NB4 (cell line): ENCODE measurements at regions not wholly inside any gene's neighbourhood (a gene's known extent, or its start where the extent isn't known, plus 50 kb on each side); places are given as distances from the start of the nearest gene placed in this dataset.

Experiments used
- DNase-seq: peaks from one replicate; pipeline ENCODE4 v3.0.0; 2010; ENCODE audit warnings: low read depth
- H3K4me3 ChIP-seq: one replicate; pipeline ENCODE4 v1.5.1; 2011; ENCODE audit warnings: mild to moderate bottlenecking, low read depth, low read length, moderate library complexity
- CTCF ChIP-seq: IDR thresholded peaks from one replicate; pipeline ENCODE4 v1.5.1; 2012; ENCODE audit warnings: low read depth, low read length
- MYC ChIP-seq: IDR thresholded peaks from 2 replicates; pipeline ENCODE4 v1.6.1; 2011; ENCODE audit warnings: low read depth, low read length
- POLR2A ChIP-seq: IDR thresholded peaks from 2 replicates; pipeline ENCODE4 v1.6.1; 2011; ENCODE audit warnings: mild to moderate bottlenecking; ENCODE audit not compliant: insufficient read length; ENCODE audit errors: extremely low read depth
- TF ChIP-seq, protein P1 (sequence below): IDR thresholded peaks from 2 replicates; pipeline ENCODE4 v1.6.1; 2011; ENCODE audit warnings: low read depth, low read length

- H3K4me3 ChIP-seq: no peak overlapping the region
- no peak for DNase-seq
- TF ChIP-seq, protein P1, sequence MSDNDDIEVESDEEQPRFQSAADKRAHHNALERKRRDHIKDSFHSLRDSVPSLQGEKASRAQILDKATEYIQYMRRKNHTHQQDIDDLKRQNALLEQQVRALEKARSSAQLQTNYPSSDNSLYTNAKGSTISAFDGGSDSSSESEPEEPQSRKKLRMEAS: no peak
Measured at GRCh38 chr3:126292318-126293070, 64.7 kb downstream of the KLF15 start.

DNA sequence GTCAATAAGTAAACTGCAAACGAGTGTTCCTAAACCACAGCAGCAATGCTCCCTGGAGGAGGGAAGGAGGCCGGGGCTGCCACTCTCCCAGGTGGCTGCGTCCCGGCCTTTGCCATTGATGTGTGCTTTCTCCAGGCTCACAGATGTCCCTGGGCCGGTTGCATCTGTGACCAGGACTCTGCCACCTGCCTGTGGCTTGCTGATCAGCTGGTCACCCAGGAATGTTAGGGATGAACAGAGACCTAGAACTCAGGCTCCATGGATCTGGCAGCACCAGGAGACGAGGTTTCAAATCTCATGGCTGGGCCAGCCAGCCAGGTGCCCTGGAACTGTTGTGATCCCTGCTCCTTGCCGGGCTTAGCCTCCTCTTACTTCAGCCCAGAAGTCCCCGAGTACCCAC lies 65.7 kb downstream of the KLF15 start:
- TF ChIP-seq POLR2A: no peak
- DNase-seq: no peak
- no peak overlapping the region for H3K4me3 ChIP-seq

DNA sequence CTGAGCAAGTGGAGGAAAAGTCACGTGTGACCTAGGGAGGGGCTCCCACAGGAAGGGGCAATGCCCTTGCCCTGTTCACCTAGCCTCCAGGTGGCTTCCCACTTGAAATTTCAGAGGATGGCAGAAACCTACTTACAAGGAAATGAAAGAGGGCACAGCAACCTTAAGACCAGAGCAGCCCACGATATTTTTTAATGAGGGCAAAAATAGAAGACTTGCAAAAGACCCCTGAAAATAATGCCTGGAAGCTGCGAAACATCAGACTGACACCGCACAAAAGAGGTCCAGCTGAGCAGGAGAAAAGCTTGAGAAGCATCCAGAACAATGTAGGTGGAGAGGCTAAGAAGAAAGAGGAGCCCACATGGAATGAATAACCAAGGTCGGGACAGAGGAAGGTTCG lies 66.1 kb downstream of the KLF15 start:
- TF ChIP-seq MYC (no peak), POLR2A (no peak), CTCF (no peak)
- TF ChIP-seq, protein P1: no peak
- H3K4me3 ChIP-seq: no peak overlapping the region
- no peak for DNase-seq

- TF ChIP-seq, protein P1: no peak
- no peak for TF ChIP-seq CTCF
- no peak for TF ChIP-seq MYC
- no peak for TF ChIP-seq POLR2A
- no peak for DNase-seq
- H3K4me3 ChIP-seq: no peak overlapping the region
Measured at GRCh38 chr3:126290325-126290724, 66.9 kb downstream of the KLF15 start.

- no peak for DNase-seq
- H3K4me3 ChIP-seq: no peak overlapping the region
- TF ChIP-seq POLR2A: no peak
- no peak for TF ChIP-seq MYC
- no peak for TF ChIP-seq CTCF
- TF ChIP-seq, protein P1: no peak
Measured at GRCh38 chr3:126289096-126289495, 68.1 kb downstream of the KLF15 start.

- TF ChIP-seq POLR2A (no peak), MYC (no peak), CTCF (no peak)
- TF ChIP-seq, protein P1: no peak
- no peak overlapping the region for H3K4me3 ChIP-seq
- no peak for DNase-seq
Measured at GRCh38 chr3:126288314-126288713, 68.9 kb downstream of the KLF15 start.
